Activated naive CD4-positive, alpha-beta T cell treated with anti-CD3 and anti-CD28 coated beads, Interleukin-2, amount 10 ng/mL, durations not matched to agents 7 days and 5 days (primary cell): ENCODE measurements at regions not wholly inside any gene's neighbourhood (a gene's known extent, or its start where the extent isn't known, plus 50 kb on each side); places are given as distances from the start of the nearest gene placed in this dataset.

Experiments
- CTCF ChIA-PET: fragments of 350-600 bp; sonication (Branson Sonifier 250); formaldehyde crosslinking; loops from one replicate; lab custom pipeline; 2021; ENCODE audit warnings: antibody characterized with exemption; lab: Charles Lee
- DNase-seq: peaks from one replicate; pipeline ENCODE4 v3.0.0-alpha.2; 2020
- H3K27ac Mint-ChIP-seq: one replicate; pipeline ENCODE4 v1.8.0; 2021; ENCODE audit warnings: mild to moderate bottlenecking, moderate library complexity, mixed read lengths
- H3K27me3 Mint-ChIP-seq: one replicate; pipeline ENCODE4 v1.8.0; 2021; ENCODE audit warnings: mild to moderate bottlenecking, mixed read lengths
- H3K36me3 Mint-ChIP-seq: one replicate; pipeline ENCODE4 v1.8.0; 2021; ENCODE audit warnings: mixed read lengths
- H3K4me1 Mint-ChIP-seq: one replicate; pipeline ENCODE4 v1.8.0; 2021; ENCODE audit warnings: mixed read lengths
- H3K4me3 Mint-ChIP-seq: one replicate; pipeline ENCODE4 v1.8.0; 2021; ENCODE audit warnings: mild to moderate bottlenecking, moderate library complexity, mixed read lengths
- H3K9me3 Mint-ChIP-seq: one replicate; pipeline ENCODE4 v1.8.0; 2021; ENCODE audit warnings: mixed read lengths

GRCh38 chr6:82687855-82688254, 324.2 kb downstream of the TPBG start:
- H3K9me3 Mint-ChIP-seq = no peaks in the 10 kb centered on the region
- no peak overlapping the region for H3K4me3 Mint-ChIP-seq
- CTCF ChIA-PET = no interaction called here
- no peaks in the 10 kb centered on the region for H3K4me1 Mint-ChIP-seq
- no peak for DNase-seq
- H3K27me3 Mint-ChIP-seq = no peaks in the 10 kb centered on the region
- no peaks in the 10 kb centered on the region for H3K36me3 Mint-ChIP-seq
- H3K27ac Mint-ChIP-seq = no peak overlapping the region

GRCh38 chr6:82690283-82690682, 326.7 kb downstream of the TPBG start:
- CTCF ChIA-PET = no interaction called here

GRCh38 chr6:82691997-82692396, 328.4 kb downstream of the TPBG start:
- no peaks in the 10 kb centered on the region for H3K9me3 Mint-ChIP-seq
- no peaks in the 10 kb centered on the region for H3K27me3 Mint-ChIP-seq
- DNase-seq = no peak
- no peak overlapping the region for H3K4me3 Mint-ChIP-seq
- no peaks in the 10 kb centered on the region for H3K4me1 Mint-ChIP-seq
- H3K27ac Mint-ChIP-seq = no peak overlapping the region
- CTCF ChIA-PET = no interaction called here
- no peaks in the 10 kb centered on the region for H3K36me3 Mint-ChIP-seq

More at GRCh38 chr6:82690283-82690682, 326.7 kb downstream of the TPBG start:
- Mint-ChIP-seq H3K9me3 (no peaks in the 10 kb centered on the region), H3K36me3 (no peaks in the 10 kb centered on the region), H3K4me1 (no peaks in the 10 kb centered on the region), H3K27ac (no peak overlapping the region), H3K4me3 (no peak overlapping the region), H3K27me3 (no peaks in the 10 kb centered on the region)
- DNase-seq = no peak

GRCh38 chr6:82693094-82693493, 329.5 kb downstream of the TPBG start:
- H3K36me3 Mint-ChIP-seq = no peaks in the 10 kb centered on the region
- CTCF ChIA-PET = no interaction called here
- no peaks in the 10 kb centered on the region for H3K27me3 Mint-ChIP-seq
- no peak overlapping the region for H3K4me3 Mint-ChIP-seq
- no peaks in the 10 kb centered on the region for H3K4me1 Mint-ChIP-seq
- no peak for DNase-seq
- H3K27ac Mint-ChIP-seq = no peak overlapping the region
- H3K9me3 Mint-ChIP-seq = no peaks in the 10 kb centered on the region

GRCh38 chr6:82701341-82701740, 337.7 kb downstream of the TPBG start:
- CTCF ChIA-PET = no interaction called here
- no peaks in the 10 kb centered on the region for H3K36me3 Mint-ChIP-seq
- H3K27ac Mint-ChIP-seq = no peak overlapping the region
- no peaks in the 10 kb centered on the region for H3K4me1 Mint-ChIP-seq
- no peak overlapping the region for H3K4me3 Mint-ChIP-seq
- no peaks in the 10 kb centered on the region for H3K27me3 Mint-ChIP-seq
- H3K9me3 Mint-ChIP-seq = peaks cover 6% of the 10 kb centered on the region
- no peak for DNase-seq

GRCh38 chr6:82702574-82702973, 339.0 kb downstream of the TPBG start:
- Mint-ChIP-seq H3K4me3 (no peak overlapping the region), H3K36me3 (no peaks in the 10 kb centered on the region)
- CTCF ChIA-PET = no interaction called here

GRCh38 chr6:82703230-82703629, 339.6 kb downstream of the TPBG start:
- Mint-ChIP-seq H3K9me3 (peaks cover 6% of the 10 kb centered on the region), H3K27me3 (no peaks in the 10 kb centered on the region), H3K36me3 (no peaks in the 10 kb centered on the region), H3K4me3 (no peak overlapping the region), H3K27ac (no peak overlapping the region), H3K4me1 (no peaks in the 10 kb centered on the region)
- no peak for DNase-seq
- CTCF ChIA-PET = no interaction called here

More at GRCh38 chr6:82702574-82702973, 339.0 kb downstream of the TPBG start:
- no peaks in the 10 kb centered on the region for H3K4me1 Mint-ChIP-seq
- H3K27me3 Mint-ChIP-seq = no peaks in the 10 kb centered on the region
- peaks cover 6% of the 10 kb centered on the region for H3K9me3 Mint-ChIP-seq
- no peak for DNase-seq
- no peak overlapping the region for H3K27ac Mint-ChIP-seq

- Mint-ChIP-seq H3K36me3 (no peaks in the 10 kb centered on the region), H3K4me3 (no peak overlapping the region), H3K9me3 (peaks cover 8% of the 10 kb centered on the region), H3K27me3 (no peaks in the 10 kb centered on the region), H3K4me1 (no peaks in the 10 kb centered on the region), H3K27ac (no peak overlapping the region)
- no peak for DNase-seq
- CTCF ChIA-PET = no interaction called here
Observed at GRCh38 chr6:82704045-82704444, 340.4 kb downstream of the TPBG start.

- H3K27ac Mint-ChIP-seq = no peak overlapping the region
- no peaks in the 10 kb centered on the region for H3K4me1 Mint-ChIP-seq
- CTCF ChIA-PET = no interaction called here
- H3K4me3 Mint-ChIP-seq = no peak overlapping the region
- no peaks in the 10 kb centered on the region for H3K36me3 Mint-ChIP-seq
- H3K9me3 Mint-ChIP-seq = peaks cover 8% of the 10 kb centered on the region
- no peak for DNase-seq
- no peaks in the 10 kb centered on the region for H3K27me3 Mint-ChIP-seq
Observed at GRCh38 chr6:82705579-82705978, 342.0 kb downstream of the TPBG start.

- Mint-ChIP-seq H3K4me3 (no peak overlapping the region), H3K9me3 (peaks cover 10% of the 10 kb centered on the region), H3K27ac (no peak overlapping the region), H3K36me3 (no peaks in the 10 kb centered on the region), H3K4me1 (no peaks in the 10 kb centered on the region), H3K27me3 (no peaks in the 10 kb centered on the region)
- no peak for DNase-seq
- CTCF ChIA-PET = interaction anchor here (1.4 kb wide), 1 partner anchor 459 kb away, joined by 3 read pairs; no protein-coding TSS in a partner anchor
Observed at GRCh38 chr6:82711105-82711827, 347.6 kb downstream of the TPBG start.

- H3K4me1 Mint-ChIP-seq = no peaks in the 10 kb centered on the region
- peaks cover 11% of the 10 kb centered on the region for H3K9me3 Mint-ChIP-seq
- H3K4me3 Mint-ChIP-seq = no peak overlapping the region
- CTCF ChIA-PET = interaction anchor here (0.9 to 1.7 kb wide), 3 partner anchors 441 to 459 kb away, joined by 3 to 6 read pairs (median 3); no protein-coding TSS in a partner anchor
- no peaks in the 10 kb centered on the region for H3K27me3 Mint-ChIP-seq
- no peak overlapping the region for H3K27ac Mint-ChIP-seq
- H3K36me3 Mint-ChIP-seq = no peaks in the 10 kb centered on the region
- no peak for DNase-seq
Observed at GRCh38 chr6:82711971-82712370, 348.4 kb downstream of the TPBG start.

GRCh38 chr6:82712389-82712788, 348.8 kb downstream of the TPBG start:
- H3K36me3 Mint-ChIP-seq = no peaks in the 10 kb centered on the region
- CTCF ChIA-PET = interaction anchor here (0.9 to 1.7 kb wide), 3 partner anchors 441 to 460 kb away, joined by 3 to 6 read pairs (median 3); no protein-coding TSS in a partner anchor
- H3K27ac Mint-ChIP-seq = no peak overlapping the region
- H3K9me3 Mint-ChIP-seq = peaks cover 11% of the 10 kb centered on the region
- no peaks in the 10 kb centered on the region for H3K27me3 Mint-ChIP-seq
- no peaks in the 10 kb centered on the region for H3K4me1 Mint-ChIP-seq
- DNase-seq = no peak
- H3K4me3 Mint-ChIP-seq = no peak overlapping the region

GRCh38 chr6:82712826-82713225, 349.2 kb downstream of the TPBG start:
- H3K4me3 Mint-ChIP-seq = no peak overlapping the region
- no peaks in the 10 kb centered on the region for H3K4me1 Mint-ChIP-seq
- peaks cover 11% of the 10 kb centered on the region for H3K9me3 Mint-ChIP-seq
- no peak overlapping the region for H3K27ac Mint-ChIP-seq
- H3K36me3 Mint-ChIP-seq = no peaks in the 10 kb centered on the region
- CTCF ChIA-PET = interaction anchor here (1.7 kb wide), 1 partner anchor 442 kb away, joined by 6 read pairs; no protein-coding TSS in a partner anchor
- no peak for DNase-seq
- no peaks in the 10 kb centered on the region for H3K27me3 Mint-ChIP-seq

- Mint-ChIP-seq H3K9me3 (peaks cover 2% of the 10 kb centered on the region), H3K36me3 (no peaks in the 10 kb centered on the region), H3K4me3 (no peak overlapping the region), H3K27me3 (no peaks in the 10 kb centered on the region), H3K27ac (no peak overlapping the region), H3K4me1 (no peaks in the 10 kb centered on the region)
- DNase-seq = no peak
- CTCF ChIA-PET = no interaction called here
Observed at GRCh38 chr6:82720992-82721391, 344.6 kb downstream of the UBE3D start.

GRCh38 chr6:82735790-82736189, 329.9 kb downstream of the UBE3D start:
- H3K36me3 Mint-ChIP-seq = no peaks in the 10 kb centered on the region
- no peak for DNase-seq
- no peak overlapping the region for H3K27ac Mint-ChIP-seq
- H3K9me3 Mint-ChIP-seq = no peaks in the 10 kb centered on the region
- no peaks in the 10 kb centered on the region for H3K27me3 Mint-ChIP-seq
- CTCF ChIA-PET = no interaction called here
- no peaks in the 10 kb centered on the region for H3K4me1 Mint-ChIP-seq
- no peak overlapping the region for H3K4me3 Mint-ChIP-seq
